Nephron (organoid): ENCODE measurements at regions not wholly inside any gene's neighbourhood (a gene's known extent, or its start where the extent isn't known, plus 50 kb on each side); places are given as distances from the start of the nearest gene placed in this dataset.

ENCODE experiments used
- H3K27ac Mint-ChIP-seq, 3 experiments: 2 replicates each; pipeline ENCODE4 v1.8.0; 2020; ENCODE audit warnings: mixed read lengths in 3 of 3, mild to moderate bottlenecking in 2 of 3, moderate library complexity in 1 of 3
- H3K27me3 Mint-ChIP-seq: 2 replicates; pipeline ENCODE4 v1.8.0; 2021; ENCODE audit warnings: low read depth, mild to moderate bottlenecking, moderate library complexity, mixed read lengths
- H3K36me3 Mint-ChIP-seq: 2 replicates; pipeline ENCODE4 v1.8.0; 2020; ENCODE audit warnings: low read depth, mixed read lengths
- H3K4me1 Mint-ChIP-seq: 2 replicates; pipeline ENCODE4 v1.8.0; 2020; ENCODE audit warnings: mixed read lengths
- H3K4me3 Mint-ChIP-seq, 3 experiments: 2 replicates each; pipeline ENCODE4 v1.8.0; 2020; ENCODE audit warnings: mild to moderate bottlenecking in 3 of 3, mixed read lengths in 3 of 3, moderate library complexity in 2 of 3
- H3K9me3 Mint-ChIP-seq: 2 replicates; pipeline ENCODE4 v1.8.0; 2020; ENCODE audit warnings: mixed read lengths
- TF ChIP-seq, protein P1 (sequence below), 3 experiments: fragments of 200-600 bp; sonication (generic); IDR thresholded peaks; one replicate each; pipeline ENCODE4 v1.5.0; 2021; ENCODE audit warnings: antibody characterized with exemption in 3 of 3; ENCODE audit not compliant: unreplicated experiment in 3 of 3

DNA sequence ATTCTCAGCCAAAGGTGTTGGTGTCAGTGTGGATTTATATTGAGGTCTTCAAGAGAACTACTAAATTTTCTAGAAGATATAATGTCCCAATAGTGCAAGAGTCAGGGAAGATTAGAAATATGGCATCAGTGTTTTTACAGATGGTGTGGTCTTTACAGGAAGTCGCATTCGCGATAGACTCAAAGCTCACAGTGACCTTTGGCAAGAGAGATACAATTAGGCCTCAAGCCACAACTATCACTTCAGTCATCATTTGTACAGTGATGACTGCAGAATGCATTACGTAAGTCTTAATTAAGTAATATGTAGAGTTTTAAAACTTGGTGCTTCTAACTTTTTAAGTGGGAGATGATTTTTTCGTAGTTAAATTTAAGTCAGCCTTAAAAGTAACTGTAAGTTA, 237.2 kb upstream of the FSTL5 start:
- Mint-ChIP-seq H3K4me3 (no peak overlapping the region), H3K36me3 (no peaks in the 10 kb centered on the region), H3K9me3 (no peaks in the 10 kb centered on the region), H3K4me1 (peaks cover 4% of the 10 kb centered on the region), H3K27me3 (no peaks in the 10 kb centered on the region), H3K27ac (peak overlapping the region in 2 of 3 experiments; percentile 25 to 27)
- TF ChIP-seq, protein P1, sequence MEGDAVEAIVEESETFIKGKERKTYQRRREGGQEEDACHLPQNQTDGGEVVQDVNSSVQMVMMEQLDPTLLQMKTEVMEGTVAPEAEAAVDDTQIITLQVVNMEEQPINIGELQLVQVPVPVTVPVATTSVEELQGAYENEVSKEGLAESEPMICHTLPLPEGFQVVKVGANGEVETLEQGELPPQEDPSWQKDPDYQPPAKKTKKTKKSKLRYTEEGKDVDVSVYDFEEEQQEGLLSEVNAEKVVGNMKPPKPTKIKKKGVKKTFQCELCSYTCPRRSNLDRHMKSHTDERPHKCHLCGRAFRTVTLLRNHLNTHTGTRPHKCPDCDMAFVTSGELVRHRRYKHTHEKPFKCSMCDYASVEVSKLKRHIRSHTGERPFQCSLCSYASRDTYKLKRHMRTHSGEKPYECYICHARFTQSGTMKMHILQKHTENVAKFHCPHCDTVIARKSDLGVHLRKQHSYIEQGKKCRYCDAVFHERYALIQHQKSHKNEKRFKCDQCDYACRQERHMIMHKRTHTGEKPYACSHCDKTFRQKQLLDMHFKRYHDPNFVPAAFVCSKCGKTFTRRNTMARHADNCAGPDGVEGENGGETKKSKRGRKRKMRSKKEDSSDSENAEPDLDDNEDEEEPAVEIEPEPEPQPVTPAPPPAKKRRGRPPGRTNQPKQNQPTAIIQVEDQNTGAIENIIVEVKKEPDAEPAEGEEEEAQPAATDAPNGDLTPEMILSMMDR (IDR thresholded peaks at IDR 0.05; ENCODE audit: unreplicated experiment in 3 of 3): no peak

DNA sequence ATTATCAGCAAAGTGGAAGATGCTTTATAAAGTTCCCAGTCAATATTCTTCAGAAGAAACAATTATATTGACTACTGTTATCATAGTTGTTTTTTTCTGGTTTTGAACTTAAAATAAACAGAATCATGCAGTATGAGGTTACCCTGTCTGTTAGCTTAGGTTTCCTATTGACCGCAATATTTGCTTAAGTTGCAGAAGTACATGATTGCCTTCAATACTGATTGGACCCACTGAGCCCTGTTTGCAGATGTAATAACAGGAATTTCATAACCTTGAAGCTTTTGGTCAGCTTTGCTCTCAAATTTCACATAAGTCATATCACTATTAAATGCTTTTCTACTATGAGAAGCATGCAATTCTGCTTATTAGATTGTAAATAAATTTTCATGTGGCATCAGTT, 229.1 kb upstream of the FSTL5 start:
- H3K27ac Mint-ChIP-seq: no peak overlapping the region
- no peak overlapping the region for H3K4me3 Mint-ChIP-seq
- TF ChIP-seq, protein P1 (IDR thresholded peaks at IDR 0.05; ENCODE audit: unreplicated experiment in 3 of 3): no peak
- no peaks in the 10 kb centered on the region for H3K36me3 Mint-ChIP-seq
- no peaks in the 10 kb centered on the region for H3K4me1 Mint-ChIP-seq
- H3K9me3 Mint-ChIP-seq: no peaks in the 10 kb centered on the region
- no peaks in the 10 kb centered on the region for H3K27me3 Mint-ChIP-seq

DNA sequence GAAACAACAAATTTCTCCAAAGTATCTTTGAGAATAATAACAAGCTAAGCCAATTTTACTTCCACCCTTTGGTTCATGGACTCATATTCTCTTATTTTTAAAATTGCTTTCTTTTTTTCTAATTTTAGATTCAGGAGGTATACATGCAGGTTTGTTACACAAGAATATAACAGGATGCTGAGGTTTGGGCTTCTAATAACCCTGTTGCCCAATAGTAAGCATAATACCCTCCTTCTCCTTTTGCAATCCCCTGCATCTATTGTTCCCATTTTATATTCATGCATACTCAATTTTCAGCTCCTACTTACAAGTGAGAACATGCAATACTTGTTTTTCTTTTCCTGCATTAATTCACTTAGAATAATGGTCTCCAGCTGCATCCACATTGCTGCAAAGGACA, 202.3 kb upstream of the FSTL5 start:
- H3K4me1 Mint-ChIP-seq: no peaks in the 10 kb centered on the region
- H3K4me3 Mint-ChIP-seq: no peak overlapping the region
- TF ChIP-seq, protein P1 (IDR thresholded peaks at IDR 0.05; ENCODE audit: unreplicated experiment in 3 of 3): no peak
- H3K27me3 Mint-ChIP-seq: no peaks in the 10 kb centered on the region
- no peak overlapping the region for H3K27ac Mint-ChIP-seq
- H3K36me3 Mint-ChIP-seq: no peaks in the 10 kb centered on the region
- no peaks in the 10 kb centered on the region for H3K9me3 Mint-ChIP-seq

DNA sequence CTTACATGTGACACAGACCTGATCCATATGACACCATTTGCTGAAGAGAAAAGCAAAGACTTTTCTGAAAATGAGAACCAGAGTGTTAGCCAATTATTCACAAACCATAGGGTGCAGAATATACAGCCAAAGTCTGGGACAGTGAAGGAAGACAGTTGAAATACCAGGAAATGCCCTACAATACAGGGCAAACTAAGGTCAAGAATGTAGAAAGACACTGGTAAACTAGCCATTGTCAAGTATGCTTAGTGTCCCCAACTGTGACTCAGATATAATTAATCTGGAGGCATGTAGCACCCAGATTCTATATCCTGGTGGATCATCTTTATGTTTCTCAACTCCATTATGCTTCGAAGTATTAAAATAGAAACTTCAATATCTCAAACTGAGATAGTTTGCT, 200.9 kb upstream of the FSTL5 start:
- no peak overlapping the region for H3K4me3 Mint-ChIP-seq
- H3K36me3 Mint-ChIP-seq: no peaks in the 10 kb centered on the region
- TF ChIP-seq, protein P1 (IDR thresholded peaks at IDR 0.05; ENCODE audit: unreplicated experiment in 3 of 3): no peak
- H3K27me3 Mint-ChIP-seq: no peaks in the 10 kb centered on the region
- no peaks in the 10 kb centered on the region for H3K4me1 Mint-ChIP-seq
- no peak overlapping the region for H3K27ac Mint-ChIP-seq
- H3K9me3 Mint-ChIP-seq: no peaks in the 10 kb centered on the region

DNA sequence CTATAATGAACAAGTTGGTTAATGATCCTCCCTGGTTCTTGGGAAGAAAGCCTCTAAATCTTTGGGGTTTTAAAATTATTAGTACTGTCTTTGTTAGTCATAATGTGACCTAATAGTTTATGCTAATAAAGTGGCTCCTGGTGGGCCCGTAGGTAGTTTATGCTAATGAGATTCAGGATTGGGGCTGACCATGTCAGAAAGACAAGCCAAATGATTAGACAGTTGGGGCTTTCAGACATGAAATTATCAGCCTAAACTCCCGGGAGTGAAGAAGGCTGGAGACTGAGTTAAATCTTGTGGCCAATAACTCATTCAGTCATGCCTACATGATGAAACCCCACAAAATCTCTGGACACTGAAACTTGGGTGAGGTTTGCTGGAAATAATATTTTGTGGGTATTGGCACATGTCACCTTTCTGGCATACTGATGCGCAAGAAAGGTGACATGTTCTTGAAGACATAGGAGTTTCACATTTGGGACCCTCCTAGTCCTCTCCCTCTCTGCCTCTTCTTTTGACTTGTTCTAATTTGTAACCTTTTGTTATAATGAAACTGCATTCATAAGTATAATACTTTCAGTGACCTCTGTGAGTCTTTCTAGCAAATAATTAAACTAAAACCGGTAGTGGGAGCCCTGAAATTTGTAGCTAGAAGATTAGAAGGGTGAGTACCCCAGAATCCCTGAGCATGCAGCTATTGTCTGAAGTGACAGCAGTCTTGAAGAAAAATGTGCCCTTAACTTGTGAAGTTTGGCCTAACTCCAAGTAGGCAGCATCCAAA, 196.8 kb upstream of the FSTL5 start:
- no peak overlapping the region for H3K27ac Mint-ChIP-seq
- H3K4me1 Mint-ChIP-seq: no peaks in the 10 kb centered on the region
- TF ChIP-seq, protein P1 (IDR thresholded peaks at IDR 0.05; ENCODE audit: unreplicated experiment in 3 of 3): no peak
- H3K9me3 Mint-ChIP-seq: no peaks in the 10 kb centered on the region
- no peaks in the 10 kb centered on the region for H3K27me3 Mint-ChIP-seq
- H3K36me3 Mint-ChIP-seq: no peaks in the 10 kb centered on the region
- no peak overlapping the region for H3K4me3 Mint-ChIP-seq

DNA sequence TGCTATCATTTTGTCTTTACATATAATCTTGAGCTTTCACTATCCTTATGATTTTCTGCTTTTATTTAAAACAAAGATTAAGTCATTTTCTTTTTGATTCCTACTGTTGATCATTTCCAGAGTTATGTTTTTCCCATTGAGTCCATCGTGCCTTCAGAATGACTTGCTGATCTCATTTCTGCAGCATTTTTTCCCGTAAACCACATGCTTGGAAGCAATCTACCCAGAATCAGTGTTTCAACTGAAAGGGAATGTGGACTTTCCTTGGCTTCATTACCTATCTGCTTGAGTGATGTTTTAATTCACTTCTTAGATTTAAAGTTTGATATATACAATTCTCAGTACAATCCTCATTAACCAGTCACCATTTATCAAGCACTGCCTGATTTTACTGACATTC, 192.4 kb upstream of the FSTL5 start:
- no peaks in the 10 kb centered on the region for H3K9me3 Mint-ChIP-seq
- no peak overlapping the region for H3K4me3 Mint-ChIP-seq
- TF ChIP-seq, protein P1 (IDR thresholded peaks at IDR 0.05; ENCODE audit: unreplicated experiment in 3 of 3): no peak
- H3K4me1 Mint-ChIP-seq: no peaks in the 10 kb centered on the region
- H3K27ac Mint-ChIP-seq: no peak overlapping the region
- H3K36me3 Mint-ChIP-seq: no peaks in the 10 kb centered on the region
- no peaks in the 10 kb centered on the region for H3K27me3 Mint-ChIP-seq
